ENCODE measurements at regions not wholly inside any gene's neighbourhood (a gene's known extent, or its start where the extent isn't known, plus 50 kb on each side); places are given as distances from the start of the nearest gene placed in this dataset.

- TF ChIP-seq SIN3A (IDR thresholded peaks at IDR 0.05; ENCODE audit: borderline replicate concordance, insufficient read depth, low read depth, low read length), result no peak
- TF ChIP-seq POLR2AphosphoS5 (IDR thresholded peaks at IDR 0.05; ENCODE audit: low read depth, low read length), result no peak
- TF ChIP-seq, protein P1, sequence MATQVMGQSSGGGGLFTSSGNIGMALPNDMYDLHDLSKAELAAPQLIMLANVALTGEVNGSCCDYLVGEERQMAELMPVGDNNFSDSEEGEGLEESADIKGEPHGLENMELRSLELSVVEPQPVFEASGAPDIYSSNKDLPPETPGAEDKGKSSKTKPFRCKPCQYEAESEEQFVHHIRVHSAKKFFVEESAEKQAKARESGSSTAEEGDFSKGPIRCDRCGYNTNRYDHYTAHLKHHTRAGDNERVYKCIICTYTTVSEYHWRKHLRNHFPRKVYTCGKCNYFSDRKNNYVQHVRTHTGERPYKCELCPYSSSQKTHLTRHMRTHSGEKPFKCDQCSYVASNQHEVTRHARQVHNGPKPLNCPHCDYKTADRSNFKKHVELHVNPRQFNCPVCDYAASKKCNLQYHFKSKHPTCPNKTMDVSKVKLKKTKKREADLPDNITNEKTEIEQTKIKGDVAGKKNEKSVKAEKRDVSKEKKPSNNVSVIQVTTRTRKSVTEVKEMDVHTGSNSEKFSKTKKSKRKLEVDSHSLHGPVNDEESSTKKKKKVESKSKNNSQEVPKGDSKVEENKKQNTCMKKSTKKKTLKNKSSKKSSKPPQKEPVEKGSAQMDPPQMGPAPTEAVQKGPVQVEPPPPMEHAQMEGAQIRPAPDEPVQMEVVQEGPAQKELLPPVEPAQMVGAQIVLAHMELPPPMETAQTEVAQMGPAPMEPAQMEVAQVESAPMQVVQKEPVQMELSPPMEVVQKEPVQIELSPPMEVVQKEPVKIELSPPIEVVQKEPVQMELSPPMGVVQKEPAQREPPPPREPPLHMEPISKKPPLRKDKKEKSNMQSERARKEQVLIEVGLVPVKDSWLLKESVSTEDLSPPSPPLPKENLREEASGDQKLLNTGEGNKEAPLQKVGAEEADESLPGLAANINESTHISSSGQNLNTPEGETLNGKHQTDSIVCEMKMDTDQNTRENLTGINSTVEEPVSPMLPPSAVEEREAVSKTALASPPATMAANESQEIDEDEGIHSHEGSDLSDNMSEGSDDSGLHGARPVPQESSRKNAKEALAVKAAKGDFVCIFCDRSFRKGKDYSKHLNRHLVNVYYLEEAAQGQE (IDR thresholded peaks at IDR 0.05; ENCODE audit: insufficient read depth in 1 of 2, low read depth in 2 of 2, low read length in 1 of 2), result no peak
- TF ChIP-seq, protein P2, sequence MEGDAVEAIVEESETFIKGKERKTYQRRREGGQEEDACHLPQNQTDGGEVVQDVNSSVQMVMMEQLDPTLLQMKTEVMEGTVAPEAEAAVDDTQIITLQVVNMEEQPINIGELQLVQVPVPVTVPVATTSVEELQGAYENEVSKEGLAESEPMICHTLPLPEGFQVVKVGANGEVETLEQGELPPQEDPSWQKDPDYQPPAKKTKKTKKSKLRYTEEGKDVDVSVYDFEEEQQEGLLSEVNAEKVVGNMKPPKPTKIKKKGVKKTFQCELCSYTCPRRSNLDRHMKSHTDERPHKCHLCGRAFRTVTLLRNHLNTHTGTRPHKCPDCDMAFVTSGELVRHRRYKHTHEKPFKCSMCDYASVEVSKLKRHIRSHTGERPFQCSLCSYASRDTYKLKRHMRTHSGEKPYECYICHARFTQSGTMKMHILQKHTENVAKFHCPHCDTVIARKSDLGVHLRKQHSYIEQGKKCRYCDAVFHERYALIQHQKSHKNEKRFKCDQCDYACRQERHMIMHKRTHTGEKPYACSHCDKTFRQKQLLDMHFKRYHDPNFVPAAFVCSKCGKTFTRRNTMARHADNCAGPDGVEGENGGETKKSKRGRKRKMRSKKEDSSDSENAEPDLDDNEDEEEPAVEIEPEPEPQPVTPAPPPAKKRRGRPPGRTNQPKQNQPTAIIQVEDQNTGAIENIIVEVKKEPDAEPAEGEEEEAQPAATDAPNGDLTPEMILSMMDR (IDR thresholded peaks at IDR 0.05), result no peak
- no peak for TF ChIP-seq TCF7L2 (IDR thresholded peaks at IDR 0.05; ENCODE audit: low read depth, low read length)
- no peaks in the 10 kb centered on the region for H3K4me1 ChIP-seq (ENCODE audit: control insufficient read depth, insufficient read depth, low read length)
- H3K27ac ChIP-seq (ENCODE audit: low read length), result no peak overlapping the region
- intact Hi-C loops (cut with micrococcal nuclease; ENCODE audit: unreplicated experiment), result no loop called here
- no peaks in the 10 kb centered on the region for H3K9me3 ChIP-seq (ENCODE audit: control insufficient read depth, insufficient read depth, low read depth, low read length)
- ATAC-seq, result no peak
- ChIA-PET CTCF (no interaction called here), POLR2A (no interaction called here)
- in situ Hi-C loops (cut with HindIII; ENCODE audit: low pct_unique_long_range_greater_than_20kb, low sequenced_read_pairs), result no loop called here
- no TSS peak for BruUV-seq (replicated peaks)
- DNase-seq (ENCODE audit: low read depth, low spot score), result no peak
- H3K36me3 ChIP-seq (ENCODE audit: control insufficient read depth, insufficient read depth, low read length), result no peaks in the 10 kb centered on the region
- H3K4me3 ChIP-seq (ENCODE audit: low read depth in 2 of 2, low read length in 2 of 2), result no peak overlapping the region
- no peaks in the 10 kb centered on the region for H3K27me3 ChIP-seq (ENCODE audit: control insufficient read depth, insufficient read depth, low read length)
Measured at GRCh38 chr4:67126570-67126969, 418.7 kb downstream of the CENPC start.

- Histone ChIP-seq H3K27me3 (ENCODE audit: control insufficient read depth, insufficient read depth, low read length) (no peaks in the 10 kb centered on the region), H3K27ac (ENCODE audit: low read length) (no peak overlapping the region), H3K4me3 (ENCODE audit: low read depth in 2 of 2, low read length in 2 of 2) (no peak overlapping the region), H3K36me3 (ENCODE audit: control insufficient read depth, insufficient read depth, low read length) (no peaks in the 10 kb centered on the region), H3K9me3 (ENCODE audit: control insufficient read depth, insufficient read depth, low read depth, low read length) (no peaks in the 10 kb centered on the region), H3K4me1 (ENCODE audit: control insufficient read depth, insufficient read depth, low read length) (no peaks in the 10 kb centered on the region)
- in situ Hi-C loops (cut with HindIII; ENCODE audit: low pct_unique_long_range_greater_than_20kb, low sequenced_read_pairs) (no loop called here), intact Hi-C loops (cut with micrococcal nuclease; ENCODE audit: unreplicated experiment) (no loop called here)
- DNase-seq (ENCODE audit: low read depth, low spot score) (no peak), ATAC-seq (no peak)
- CTCF ChIA-PET, result no interaction called here
- TF ChIP-seq TCF7L2 (IDR thresholded peaks at IDR 0.05; ENCODE audit: low read depth, low read length) (no peak), POLR2AphosphoS5 (IDR thresholded peaks at IDR 0.05; ENCODE audit: low read depth, low read length) (no peak), SIN3A (IDR thresholded peaks at IDR 0.05; ENCODE audit: borderline replicate concordance, insufficient read depth, low read depth, low read length) (no peak)
- TF ChIP-seq, protein P1 (IDR thresholded peaks at IDR 0.05; ENCODE audit: insufficient read depth in 1 of 2, low read depth in 2 of 2, low read length in 1 of 2), result no peak
- TF ChIP-seq, protein P2 (IDR thresholded peaks at IDR 0.05), result no peak
- POLR2A ChIA-PET, result no interaction called here
- BruUV-seq (replicated peaks), result no TSS peak
Measured at GRCh38 chr4:67125636-67126514, 419.4 kb downstream of the CENPC start.

Data from Panc1 (cell line).